GM12872 (cell line): ENCODE measurements at regions not wholly inside any gene's neighbourhood (a gene's known extent, or its start where the extent isn't known, plus 50 kb on each side); places are given as distances from the start of the nearest gene placed in this dataset.

Experiments
- TF ChIP-seq, protein P1 (sequence below): IDR thresholded peaks from 3 replicates; pipeline ENCODE4 v1.5.1; 2011; ENCODE audit warnings: low read depth, mild to moderate bottlenecking, low read length, moderate library complexity; ENCODE audit not compliant: insufficient read depth

DNA sequence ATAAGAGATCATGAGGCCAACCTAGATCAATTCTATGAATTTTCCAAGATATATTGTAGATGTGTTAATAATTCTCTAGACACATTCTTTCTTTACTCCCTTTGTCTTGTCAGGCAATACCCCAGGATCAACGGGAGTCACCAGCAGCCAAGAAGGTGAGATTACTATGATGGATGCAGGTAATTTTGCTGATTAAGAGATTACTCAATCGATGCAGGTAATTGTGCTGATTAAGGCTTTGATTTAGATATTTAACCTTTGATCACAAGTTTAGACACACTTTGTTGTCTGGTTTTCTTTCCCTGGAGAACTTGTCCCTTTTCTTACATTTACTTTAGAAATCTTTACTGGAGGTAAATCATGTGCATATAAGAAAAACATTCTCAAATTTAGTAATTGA is 134.3 kb upstream of the CNTN1 start:
- TF ChIP-seq, protein P1, sequence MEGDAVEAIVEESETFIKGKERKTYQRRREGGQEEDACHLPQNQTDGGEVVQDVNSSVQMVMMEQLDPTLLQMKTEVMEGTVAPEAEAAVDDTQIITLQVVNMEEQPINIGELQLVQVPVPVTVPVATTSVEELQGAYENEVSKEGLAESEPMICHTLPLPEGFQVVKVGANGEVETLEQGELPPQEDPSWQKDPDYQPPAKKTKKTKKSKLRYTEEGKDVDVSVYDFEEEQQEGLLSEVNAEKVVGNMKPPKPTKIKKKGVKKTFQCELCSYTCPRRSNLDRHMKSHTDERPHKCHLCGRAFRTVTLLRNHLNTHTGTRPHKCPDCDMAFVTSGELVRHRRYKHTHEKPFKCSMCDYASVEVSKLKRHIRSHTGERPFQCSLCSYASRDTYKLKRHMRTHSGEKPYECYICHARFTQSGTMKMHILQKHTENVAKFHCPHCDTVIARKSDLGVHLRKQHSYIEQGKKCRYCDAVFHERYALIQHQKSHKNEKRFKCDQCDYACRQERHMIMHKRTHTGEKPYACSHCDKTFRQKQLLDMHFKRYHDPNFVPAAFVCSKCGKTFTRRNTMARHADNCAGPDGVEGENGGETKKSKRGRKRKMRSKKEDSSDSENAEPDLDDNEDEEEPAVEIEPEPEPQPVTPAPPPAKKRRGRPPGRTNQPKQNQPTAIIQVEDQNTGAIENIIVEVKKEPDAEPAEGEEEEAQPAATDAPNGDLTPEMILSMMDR: no peak

DNA sequence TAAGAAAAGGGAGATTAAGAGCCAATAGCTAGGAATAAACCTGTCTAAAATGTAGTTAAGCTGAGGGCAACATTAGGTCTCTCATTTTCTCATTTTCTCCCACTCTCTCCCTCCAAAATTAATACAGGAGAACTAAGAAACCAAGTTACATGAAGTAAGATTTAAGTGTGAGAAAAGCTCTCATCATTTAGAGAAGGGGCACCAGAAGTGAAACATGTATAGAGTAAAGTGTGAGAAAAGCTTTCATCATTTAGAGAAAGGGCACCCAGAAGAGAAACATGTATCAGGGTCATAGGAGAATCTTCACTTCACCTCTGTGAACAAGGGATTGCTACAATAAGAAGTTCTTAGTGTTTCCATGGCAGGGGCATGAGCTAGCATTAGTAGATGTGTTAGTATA is 132.4 kb upstream of the CNTN1 start:
- TF ChIP-seq, protein P1: no peak

DNA sequence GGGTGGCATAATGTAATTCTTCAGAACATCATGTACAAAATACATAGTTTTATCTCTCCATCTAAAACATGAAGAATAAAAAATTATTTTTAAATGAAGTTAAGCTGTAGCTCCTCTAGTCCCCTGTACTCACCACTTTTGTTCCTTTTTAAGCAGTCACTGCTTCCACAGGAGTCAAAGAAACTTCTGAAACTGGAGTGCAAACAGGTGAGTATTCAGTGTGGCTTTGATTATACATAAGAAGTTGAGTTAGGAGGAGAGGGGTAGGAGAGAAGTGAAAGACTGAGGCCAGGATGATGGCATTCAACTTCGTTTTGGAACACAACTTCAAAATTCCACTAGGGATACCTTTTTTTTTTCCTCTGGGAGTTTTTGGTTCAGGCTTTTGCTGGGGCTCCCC is 131.4 kb upstream of the CNTN1 start:
- TF ChIP-seq, protein P1: no peak

DNA sequence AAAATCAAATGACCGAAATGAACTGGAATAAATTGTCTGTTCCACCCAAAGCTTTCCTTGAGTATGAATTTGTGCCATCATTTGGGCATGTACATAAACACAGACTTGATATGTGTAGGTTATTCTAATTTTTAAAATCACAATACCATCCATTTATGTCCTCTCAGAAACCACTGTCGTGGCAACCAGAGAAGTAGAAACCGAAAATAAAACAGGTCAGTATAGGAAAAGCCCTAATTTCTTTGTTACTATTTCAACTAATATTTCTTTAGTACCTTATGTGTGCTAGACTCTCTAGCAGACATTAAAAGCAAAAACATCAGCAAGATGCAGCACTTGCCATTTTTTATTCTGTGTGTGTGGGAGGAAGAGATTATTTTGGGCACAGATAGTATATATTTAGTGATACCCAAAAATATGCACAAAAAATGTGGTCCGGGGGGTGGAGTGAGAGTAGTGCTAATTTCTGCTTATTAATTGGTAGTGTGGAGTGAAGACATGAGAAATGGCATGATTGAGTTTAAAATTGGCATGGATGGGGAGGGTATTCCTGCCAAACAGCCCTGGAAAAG is 130.8 kb upstream of the CNTN1 start:
- TF ChIP-seq, protein P1: no peak

DNA sequence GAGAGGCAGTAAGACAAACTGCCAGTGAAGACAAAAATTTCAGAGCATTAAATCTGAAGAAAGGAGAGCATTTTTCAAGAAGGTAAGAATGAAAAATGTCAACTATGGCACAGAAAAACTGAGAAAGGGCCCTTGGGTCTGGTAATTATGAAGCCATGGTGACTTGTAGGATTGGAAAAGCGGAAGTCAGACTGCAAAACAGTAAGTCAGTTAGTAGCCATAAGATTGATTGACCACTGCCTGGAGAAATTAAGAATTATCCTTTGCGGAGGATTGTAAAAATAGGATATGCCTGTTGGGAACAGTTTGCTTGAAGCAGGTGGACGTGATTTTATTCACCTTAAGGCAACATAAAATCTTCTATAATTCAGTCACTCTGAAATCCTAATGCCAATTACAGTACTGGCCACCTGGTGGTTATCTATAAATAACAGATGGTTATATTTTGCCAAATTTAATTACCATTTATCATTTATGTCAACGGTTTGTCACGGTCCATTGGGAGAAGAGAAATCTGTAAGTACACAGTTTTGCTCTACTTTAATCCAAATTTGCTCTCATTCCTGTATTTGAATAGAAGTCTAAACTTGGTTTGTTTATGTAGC is 127.1 kb upstream of the CNTN1 start:
- TF ChIP-seq, protein P1: no peak

DNA sequence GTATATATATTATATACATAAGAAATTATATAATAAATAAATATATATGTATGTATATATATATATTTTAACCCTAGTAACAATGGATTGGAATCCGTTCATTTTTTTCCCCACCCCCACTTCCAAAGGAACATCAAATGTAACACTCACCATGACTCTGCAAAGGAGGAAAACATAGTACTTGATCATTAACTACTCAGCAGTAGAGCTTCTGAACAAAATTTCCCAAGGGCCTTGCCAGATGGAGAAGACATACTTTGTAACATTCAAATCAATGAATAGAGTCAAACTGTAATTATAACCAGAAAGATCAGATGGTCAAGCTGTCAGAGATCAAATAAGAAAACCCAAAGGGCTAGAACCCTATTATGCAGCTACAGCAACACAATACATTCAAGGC is 126.0 kb upstream of the CNTN1 start:
- TF ChIP-seq, protein P1: no peak

DNA sequence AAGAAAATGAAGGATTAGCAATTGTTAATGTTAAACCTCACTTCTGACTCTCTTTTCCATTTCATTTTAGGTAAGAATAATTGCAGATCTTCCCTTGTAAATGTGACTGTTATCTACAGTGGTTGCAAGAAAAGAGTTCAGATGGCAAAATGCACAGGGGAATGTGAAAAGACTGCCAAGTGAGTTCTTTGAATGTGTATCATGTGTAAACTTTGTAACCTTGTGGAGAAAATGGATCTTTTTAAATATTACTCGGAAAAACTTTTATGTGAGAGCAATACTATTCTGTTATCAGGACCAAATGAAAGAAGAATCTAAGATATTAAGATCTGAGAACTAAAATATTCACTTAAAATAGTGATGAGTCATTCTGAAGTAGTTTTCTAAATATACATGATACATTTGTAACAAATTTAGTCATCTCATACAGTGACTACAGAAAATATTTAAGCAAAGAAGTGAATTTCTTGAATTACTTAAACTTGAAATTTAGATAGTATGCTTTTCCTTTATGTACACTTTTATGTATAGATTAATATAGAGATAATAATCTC is 122.5 kb upstream of the CNTN1 start:
- TF ChIP-seq, protein P1: no peak
